Breast epithelium (tissue), 3 donors: ENCODE measurements at regions not wholly inside any gene's neighbourhood (a gene's known extent, or its start where the extent isn't known, plus 50 kb on each side); places are given as distances from the start of the nearest gene placed in this dataset.

ENCODE experiments used
- CTCF ChIP-seq, 3 donors: fragments of 450-650 bp; IDR thresholded peaks; one replicate each; pipeline ENCODE4 v1.5.1; 2016 to 2017; ENCODE audit warnings: antibody characterized with exemption in 3 of 3, mild to moderate bottlenecking in 3 of 3, moderate library complexity in 3 of 3
- POLR2A ChIP-seq: fragments of 450-650 bp; IDR thresholded peaks from one replicate; pipeline ENCODE4 v1.6.1; 2016; ENCODE audit warnings: antibody characterized with exemption, mild to moderate bottlenecking, moderate library complexity
- POLR2AphosphoS5 ChIP-seq, 3 donors: sonication (generic); formaldehyde crosslinking; IDR thresholded peaks; one replicate each; pipeline ENCODE4 v1.6.1; 2017; ENCODE audit warnings: antibody characterized with exemption in 3 of 3

- no peak for TF ChIP-seq CTCF (IDR thresholded peaks at IDR 0.05)
- TF ChIP-seq POLR2A = no peak
- TF ChIP-seq POLR2AphosphoS5 (IDR thresholded peaks at IDR 0.05) = no peak
Observed at GRCh38 chr9:113769412-113769811, 106.7 kb upstream of the ZNF618 start.
